H1 (cell line): ENCODE measurements at regions not wholly inside any gene's neighbourhood (a gene's known extent, or its start where the extent isn't known, plus 50 kb on each side); places are given as distances from the start of the nearest gene placed in this dataset.

Experiments used
- CTCF ChIA-PET: fragments of 300-600 bp; sonication (Branson Sonifier 250); formaldehyde crosslinking; loops from one replicate; lab custom pipeline; 2021; ENCODE audit not compliant: partially characterized antibody; lab: Charles Lee
- POLR2A ChIA-PET: fragments of 300-600 bp; sonication (Branson Sonifier 250); formaldehyde crosslinking; loops from one replicate; lab custom pipeline; 2021; ENCODE audit warnings: inconsistent platforms; ENCODE audit not compliant: partially characterized antibody; lab: Charles Lee
- DNase-seq, 2 experiments: peaks; one replicate each; pipeline versions ENCODE4 v3.0.0 to v3.0.0-alpha.2; 2010 to 2022; ENCODE audit warnings: low spot score in 2 of 2, low read depth in 1 of 2, mixed read lengths in 1 of 2
- FAIRE-seq: peaks from 2 replicates; lab custom pipeline; 2011; peaks lifted over from hg19 to GRCh38; lab: Jason Lieb, UNC
- H2AFZ ChIP-seq: 2 replicates; pipeline ENCODE4 v1.8.1; 2012; ENCODE audit warnings: low read length, inconsistent platforms
- H2AK5ac ChIP-seq: 2 replicates; pipeline ENCODE4 v1.6.1; 2013; ENCODE audit warnings: low read depth, low read length
- H2BK120ac ChIP-seq: replicated peaks from 2 replicates; pipeline ENCODE3; 2013; ENCODE audit warnings: low read depth, low read length, inconsistent platforms
- H2BK12ac ChIP-seq: 2 replicates; pipeline ENCODE4 v1.6.1; 2013; ENCODE audit warnings: low read depth, low read length
- H2BK15ac ChIP-seq: 2 replicates; pipeline ENCODE4 v1.6.1; 2013; ENCODE audit warnings: low read length
- H2BK20ac ChIP-seq: 2 replicates; pipeline ENCODE4 v1.6.1; 2013; ENCODE audit warnings: low read length
- H2BK5ac ChIP-seq: 2 replicates; pipeline ENCODE4 v1.6.1; 2013; ENCODE audit warnings: low read depth, low read length
- H3K14ac ChIP-seq: 2 replicates; pipeline ENCODE4 v1.6.1; 2013; ENCODE audit warnings: inconsistent platforms; ENCODE audit not compliant: insufficient read length
- H3K18ac ChIP-seq: 2 replicates; pipeline ENCODE4 v1.6.1; 2013; ENCODE audit warnings: low read length; ENCODE audit errors: extremely low read depth
- H3K23ac ChIP-seq: 2 replicates; pipeline ENCODE4 v1.6.1; 2013; ENCODE audit warnings: inconsistent platforms; ENCODE audit not compliant: insufficient read length
- H3K23me2 ChIP-seq: 2 replicates; pipeline ENCODE4 v1.6.1; 2013; ENCODE audit warnings: low read depth, low read length
- H3K27ac ChIP-seq: 2 replicates; pipeline ENCODE4 v1.6.1; 2011; ENCODE audit warnings: low read depth, low read length, inconsistent platforms
- H3K27me3 ChIP-seq, 4 experiments: replicated peaks in 1 of 4; 1 replicate in 1 of 4; 2 replicates in 3 of 4; pipeline versions ENCODE4 v1.6.1 to v1.8.1; 2011 to 2013; ENCODE audit warnings: low read length in 3 of 4, mild to moderate bottlenecking in 3 of 4, inconsistent platforms in 2 of 4, mixed read lengths in 2 of 4, moderate library complexity in 1 of 4; ENCODE audit not compliant: control insufficient read depth in 3 of 4, insufficient read depth in 3 of 4; ENCODE audit errors: extremely low read depth in 1 of 4
- H3K36me3 ChIP-seq, 4 experiments: 2 replicates each; pipeline versions ENCODE4 v1.6.1 to v1.8.1; 2011 to 2013; ENCODE audit warnings: mild to moderate bottlenecking in 4 of 4, low read length in 3 of 4, moderate library complexity in 2 of 4, control low read depth in 1 of 4, inconsistent platforms in 1 of 4; ENCODE audit not compliant: insufficient read depth in 4 of 4, control insufficient read depth in 2 of 4
- H3K4ac ChIP-seq: replicated peaks from 2 replicates; pipeline ENCODE3; 2013; ENCODE audit warnings: low read length, low read depth, mixed read lengths, inconsistent platforms; ENCODE audit not compliant: insufficient read length
- H3K4me1 ChIP-seq, 4 experiments: replicated peaks in 1 of 4; 1 replicate in 1 of 4; 2 replicates in 3 of 4; pipeline versions ENCODE4 v1.6.1 to v1.8.1; 2011 to 2013; ENCODE audit warnings: low read length in 3 of 4, inconsistent platforms in 2 of 4, mixed read lengths in 1 of 4; ENCODE audit not compliant: insufficient read depth in 4 of 4, control insufficient read depth in 3 of 4
- H3K4me2 ChIP-seq, 2 experiments: 2 replicates each; pipeline versions ENCODE4 v1.6.1 to v1.8.1; 2011 to 2013; ENCODE audit warnings: low read depth in 2 of 2, low read length in 2 of 2, control low read depth in 1 of 2, inconsistent platforms in 1 of 2, mild to moderate bottlenecking in 1 of 2; ENCODE audit not compliant: insufficient read depth in 1 of 2
- H3K4me3 ChIP-seq, 4 experiments: fragments of 200-600, 300-600 bp in 1 of 4; sonication (generic), shearing (Covaris generic), sonication (Bioruptor Twin) in 1 of 4; 2 replicates each; pipeline versions ENCODE4 v1.5.1 to v1.8.1; 2011 to 2016; ENCODE audit warnings: low read length in 4 of 4, low read depth in 3 of 4, control low read depth in 2 of 4, inconsistent platforms in 2 of 4, mild to moderate bottlenecking in 2 of 4, mixed read lengths in 1 of 4, moderate library complexity in 1 of 4; ENCODE audit not compliant: insufficient read depth in 2 of 4; ENCODE audit errors: extremely low read depth in 1 of 4
- H3K56ac ChIP-seq: replicated peaks from 2 replicates; pipeline ENCODE3; 2013; ENCODE audit warnings: low read depth, mild to moderate bottlenecking, mixed read lengths, low read length, inconsistent platforms; ENCODE audit not compliant: insufficient read length
- H3K79me1 ChIP-seq: 2 replicates; pipeline ENCODE4 v1.6.1; 2013; ENCODE audit warnings: low read depth, low read length, control low read depth
- H3K79me2 ChIP-seq, 2 experiments: 2 replicates each; pipeline versions ENCODE4 v1.6.1 to v1.8.1; 2012 to 2013; ENCODE audit warnings: low read length in 2 of 2, mild to moderate bottlenecking in 2 of 2, inconsistent platforms in 1 of 2; ENCODE audit not compliant: insufficient read depth in 2 of 2, control insufficient read depth in 1 of 2
- H3K9ac ChIP-seq, 4 experiments: replicated peaks in 1 of 4; 1 replicate in 1 of 4; 2 replicates in 3 of 4; pipeline versions ENCODE4 v1.6.1 to v1.8.1; 2011 to 2013; ENCODE audit warnings: low read depth in 3 of 4, low read length in 3 of 4, control low read depth in 2 of 4, mild to moderate bottlenecking in 2 of 4, moderate library complexity in 2 of 4, inconsistent platforms in 1 of 4; ENCODE audit errors: extremely low read depth in 1 of 4
- H3K9me3 ChIP-seq, 2 experiments: 2 replicates each; pipeline versions ENCODE4 v1.6.1 to v1.8.1; 2012 to 2013; ENCODE audit warnings: mild to moderate bottlenecking in 2 of 2, moderate library complexity in 2 of 2, control low read depth in 1 of 2, inconsistent platforms in 1 of 2, low read depth in 1 of 2, low read length in 1 of 2, mixed read lengths in 1 of 2; ENCODE audit not compliant: insufficient read depth in 2 of 2
- H4K20me1 ChIP-seq, 2 experiments: replicated peaks in 1 of 2; 2 replicates each; pipeline versions ENCODE3 to v1.8.1; 2011 to 2013; ENCODE audit warnings: inconsistent platforms in 2 of 2, low read length in 2 of 2, mild to moderate bottlenecking in 1 of 2; ENCODE audit not compliant: insufficient read depth in 2 of 2, control insufficient read depth in 1 of 2
- H4K5ac ChIP-seq: 2 replicates; pipeline ENCODE4 v1.6.1; 2013; ENCODE audit warnings: low read length, low read depth, mixed read lengths, inconsistent platforms; ENCODE audit not compliant: insufficient read length
- H4K8ac ChIP-seq: 2 replicates; pipeline ENCODE4 v1.8.0; 2013; ENCODE audit warnings: mild to moderate bottlenecking, moderate library complexity, low read length, inconsistent platforms; ENCODE audit not compliant: insufficient read depth; ENCODE audit errors: extremely low read depth
- H4K91ac ChIP-seq: replicated peaks from 2 replicates; pipeline ENCODE3; 2013; ENCODE audit warnings: low read length, mixed read lengths, inconsistent platforms; ENCODE audit not compliant: insufficient read length
- EGR1 ChIP-seq: IDR thresholded peaks from 2 replicates; pipeline ENCODE4 v1.6.1; 2011; ENCODE audit warnings: low read depth, low read length, borderline replicate concordance
- EP300 ChIP-seq, 2 experiments: IDR thresholded peaks; 1 replicate in 1 of 2; 2 replicates in 1 of 2; pipeline ENCODE4 v1.6.1; 2011 to 2012; ENCODE audit warnings: low read depth in 2 of 2, low read length in 2 of 2, mild to moderate bottlenecking in 2 of 2, borderline replicate concordance in 1 of 2, inconsistent platforms in 1 of 2, moderate library complexity in 1 of 2
- MAX ChIP-seq: IDR thresholded peaks from 2 replicates; pipeline ENCODE4 v1.6.1; 2012; ENCODE audit warnings: inconsistent platforms
- PHF8 ChIP-seq: fragments of 200-600 bp; sonication (generic); conservative IDR thresholded peaks from 2 replicates; pipeline ENCODE4 v1.7.1; 2012; ENCODE audit warnings: low read depth, mild to moderate bottlenecking, inconsistent platforms, low read length, moderate library complexity
- POLR2AphosphoS5 ChIP-seq: IDR thresholded peaks from 2 replicates; pipeline ENCODE4 v1.6.1; 2011; ENCODE audit warnings: low read depth, low read length
- RAD21 ChIP-seq, 2 experiments: IDR thresholded peaks in 1 of 2; conservative IDR thresholded peaks in 1 of 2; 2 replicates each; pipeline ENCODE4 v1.6.1; 2011; ENCODE audit warnings: low read depth in 2 of 2, low read length in 2 of 2, improper control_type of control experiment in 1 of 2, inconsistent platforms in 1 of 2, mild to moderate bottlenecking in 1 of 2, moderate library complexity in 1 of 2
- RBBP5 ChIP-seq: IDR thresholded peaks from 2 replicates; pipeline ENCODE4 v1.7.1; 2012; ENCODE audit warnings: low read depth, mild to moderate bottlenecking, inconsistent platforms, low read length, moderate library complexity, borderline replicate concordance
- RFX5 ChIP-seq: IDR thresholded peaks from 2 replicates; pipeline ENCODE4 v1.6.1; 2011; ENCODE audit warnings: low read depth, low read length, improper control_type of control experiment, borderline replicate concordance
- RNF2 ChIP-seq: fragments of 200-900, 300-1000 bp; sonication (generic); IDR thresholded peaks from 2 replicates; pipeline ENCODE4 v1.7.1; 2016; ENCODE audit warnings: borderline replicate concordance, low read depth, mild to moderate bottlenecking, antibody characterized with exemption, low read length; ENCODE audit not compliant: poor library complexity, severe bottlenecking; ENCODE audit errors: missing control alignments
- SIRT6 ChIP-seq: IDR thresholded peaks from one replicate; pipeline ENCODE4 v1.7.1; 2012; ENCODE audit warnings: low read length, inconsistent platforms
- TEAD4 ChIP-seq: IDR thresholded peaks from 2 replicates; pipeline ENCODE4 v1.6.1; 2012; ENCODE audit warnings: low read depth, low read length, inconsistent platforms, mixed read lengths
- ZNF274 ChIP-seq: IDR thresholded peaks from 2 replicates; pipeline ENCODE4 v1.7.0; 2012; ENCODE audit warnings: low read length, borderline replicate concordance; ENCODE audit errors: extremely low read depth

GRCh38 chr11:37916331-37916730 is 1318.3 kb upstream of the RAG2 start:
- Histone ChIP-seq H3K27me3 (no peaks in the 10 kb centered on the region), H3K4me1 (no peaks in the 10 kb centered on the region), H2BK15ac (no peak overlapping the region), H3K9ac (no peak overlapping the region), H3K9me3 (no peaks in the 10 kb centered on the region), H3K4me2 (no peak overlapping the region), H3K18ac (no peak overlapping the region), H4K5ac (no peak overlapping the region), H3K56ac (no peak overlapping the region), H4K8ac (no peak overlapping the region), H2AFZ (no peak overlapping the region), H3K14ac (no peak overlapping the region), H4K91ac (no peak overlapping the region), H3K27ac (no peak overlapping the region), H2BK12ac (no peak overlapping the region), H2AK5ac (no peak overlapping the region), H3K4ac (no peak overlapping the region), H4K20me1 (no peaks in the 10 kb centered on the region), H3K36me3 (no peaks in the 10 kb centered on the region), H2BK120ac (no peak overlapping the region), H2BK5ac (no peak overlapping the region), H3K79me2 (no peaks in the 10 kb centered on the region), H3K4me3 (no peak overlapping the region), H3K23ac (no peak overlapping the region), H3K23me2 (no peaks in the 10 kb centered on the region), H3K79me1 (no peaks in the 10 kb centered on the region), H2BK20ac (no peak overlapping the region)
- FAIRE-seq (no peak), DNase-seq (no peak)
- ChIA-PET POLR2A (no interaction called here), CTCF (interaction anchor here (0.9 kb wide), 1 partner anchor 30 kb away, joined by 5 read pairs; no protein-coding TSS in a partner anchor)
- no peak for TF ChIP-seq RNF2
- TF ChIP-seq PHF8 = no peak
- no peak for TF ChIP-seq TEAD4
- TF ChIP-seq POLR2AphosphoS5 = no peak
- no peak for TF ChIP-seq SIRT6
- no peak for TF ChIP-seq EGR1
- no peak for TF ChIP-seq MAX
- no peak for TF ChIP-seq RFX5
- TF ChIP-seq RBBP5 = no peak
- TF ChIP-seq ZNF274 = no peak
- TF ChIP-seq RAD21 (IDR thresholded peaks at IDR 0.05 in 1 of 2, conservative IDR thresholded peaks at IDR 0.05 in 1 of 2; ENCODE audit: low read depth in 2 of 2, low read length in 2 of 2) = no peak
- no peak for TF ChIP-seq EP300 (IDR thresholded peaks at IDR 0.05; ENCODE audit: borderline replicate concordance in 1 of 2, low read depth in 2 of 2, low read length in 2 of 2)
